ENCODE measurements at regions not wholly inside any gene's neighbourhood (a gene's known extent, or its start where the extent isn't known, plus 50 kb on each side); places are given as distances from the start of the nearest gene placed in this dataset.

GRCh38 chr18:43533371-43533770, 256.1 kb upstream of the SYT4 start:
- TF ChIP-seq POLR2A (IDR thresholded peaks at IDR 0.05; ENCODE audit: low read depth, low read length) (no peak), TAF1 (IDR thresholded peaks at IDR 0.05; ENCODE audit: borderline replicate concordance, low read depth, low read length) (no peak), POLR2AphosphoS5 (IDR thresholded peaks at IDR 0.05; ENCODE audit: low read depth, low read length) (no peak)
